ENCODE measurements at regions not wholly inside any gene's neighbourhood (a gene's known extent, or its start where the extent isn't known, plus 50 kb on each side); places are given as distances from the start of the nearest gene placed in this dataset.
A peak's percentile ranks its signal among the peaks of the same experiment; 100 is the strongest.

GRCh38 chr15:62895139-62895866 lies 147.2 kb upstream of the TPM1 start:
- Histone ChIP-seq H3K36me3 (ENCODE audit: insufficient read depth, low read length) (no peaks in the 10 kb centered on the region), H3K27ac (ENCODE audit: low read depth, low read length) (peak overlapping the region; percentile 100), H3K4me3 (ENCODE audit: low read depth, low read length) (peak overlapping the region; percentile 26; the same call in 1 of the 2 replicates), H3K4me1 (ENCODE audit: control insufficient read depth, insufficient read depth, low read length, unreplicated experiment) (peaks cover 48% of the 10 kb centered on the region), H2AFZ (ENCODE audit: low read length, unreplicated experiment) (no peak overlapping the region), H3K79me2 (ENCODE audit: control insufficient read depth, insufficient read depth, low read length, unreplicated experiment) (no peaks in the 10 kb centered on the region), H3K27me3 (ENCODE audit: insufficient read depth, low read length) (no peaks in the 10 kb centered on the region)

- H3K36me3 ChIP-seq (ENCODE audit: insufficient read depth, low read length): no peaks in the 10 kb centered on the region
- H3K4me1 ChIP-seq (ENCODE audit: control insufficient read depth, insufficient read depth, low read length, unreplicated experiment): peaks cover 54% of the 10 kb centered on the region
- peak overlapping the region; percentile 100 for H3K27ac ChIP-seq (ENCODE audit: low read depth, low read length)
- H3K79me2 ChIP-seq (ENCODE audit: control insufficient read depth, insufficient read depth, low read length, unreplicated experiment): no peaks in the 10 kb centered on the region
- H3K4me3 ChIP-seq (ENCODE audit: low read depth, low read length): peak overlapping the region; percentile 40; the same call in 1 of the 2 replicates
- H3K27me3 ChIP-seq (ENCODE audit: insufficient read depth, low read length): no peaks in the 10 kb centered on the region
- H2AFZ ChIP-seq (ENCODE audit: low read length, unreplicated experiment): no peak overlapping the region
Observed at GRCh38 chr15:62895905-62896316, 146.6 kb upstream of the TPM1 start.

GRCh38 chr15:62896380-62896866 lies 146.1 kb upstream of the TPM1 start:
- Histone ChIP-seq H2AFZ (ENCODE audit: low read length, unreplicated experiment) (peak overlapping the region; percentile 18), H3K27ac (ENCODE audit: low read depth, low read length) (peak overlapping the region; percentile 100), H3K79me2 (ENCODE audit: control insufficient read depth, insufficient read depth, low read length, unreplicated experiment) (no peaks in the 10 kb centered on the region), H3K36me3 (ENCODE audit: insufficient read depth, low read length) (no peaks in the 10 kb centered on the region), H3K4me3 (ENCODE audit: low read depth, low read length) (peak overlapping the region; percentile 40), H3K27me3 (ENCODE audit: insufficient read depth, low read length) (no peaks in the 10 kb centered on the region), H3K4me1 (ENCODE audit: control insufficient read depth, insufficient read depth, low read length, unreplicated experiment) (peaks cover 55% of the 10 kb centered on the region)

GRCh38 chr15:62896969-62897486 lies 145.5 kb upstream of the TPM1 start:
- Histone ChIP-seq H3K27me3 (ENCODE audit: insufficient read depth, low read length) (no peaks in the 10 kb centered on the region), H3K27ac (ENCODE audit: low read depth, low read length) (peak overlapping the region; percentile 100), H2AFZ (ENCODE audit: low read length, unreplicated experiment) (peak overlapping the region; percentile 6), H3K4me3 (ENCODE audit: low read depth, low read length) (peak overlapping the region; percentile 51), H3K36me3 (ENCODE audit: insufficient read depth, low read length) (no peaks in the 10 kb centered on the region), H3K4me1 (ENCODE audit: control insufficient read depth, insufficient read depth, low read length, unreplicated experiment) (peaks cover 55% of the 10 kb centered on the region), H3K79me2 (ENCODE audit: control insufficient read depth, insufficient read depth, low read length, unreplicated experiment) (no peaks in the 10 kb centered on the region)

GRCh38 chr15:62897634-62898033 lies 144.9 kb upstream of the TPM1 start:
- no peaks in the 10 kb centered on the region for H3K79me2 ChIP-seq (ENCODE audit: control insufficient read depth, insufficient read depth, low read length, unreplicated experiment)
- peak overlapping the region; percentile 100 for H3K27ac ChIP-seq (ENCODE audit: low read depth, low read length)
- H3K27me3 ChIP-seq (ENCODE audit: insufficient read depth, low read length): no peaks in the 10 kb centered on the region
- peak overlapping the region; percentile 51 for H3K4me3 ChIP-seq (ENCODE audit: low read depth, low read length)
- H2AFZ ChIP-seq (ENCODE audit: low read length, unreplicated experiment): peak overlapping the region; percentile 6
- H3K4me1 ChIP-seq (ENCODE audit: control insufficient read depth, insufficient read depth, low read length, unreplicated experiment): peaks cover 55% of the 10 kb centered on the region
- H3K36me3 ChIP-seq (ENCODE audit: insufficient read depth, low read length): no peaks in the 10 kb centered on the region

GRCh38 chr15:62899090-62899493 lies 143.5 kb upstream of the TPM1 start:
- Histone ChIP-seq H3K36me3 (ENCODE audit: insufficient read depth, low read length) (no peaks in the 10 kb centered on the region), H3K4me3 (ENCODE audit: low read depth, low read length) (no peak overlapping the region), H3K27me3 (ENCODE audit: insufficient read depth, low read length) (no peaks in the 10 kb centered on the region), H3K27ac (ENCODE audit: low read depth, low read length) (no peak overlapping the region), H3K79me2 (ENCODE audit: control insufficient read depth, insufficient read depth, low read length, unreplicated experiment) (no peaks in the 10 kb centered on the region), H3K4me1 (ENCODE audit: control insufficient read depth, insufficient read depth, low read length, unreplicated experiment) (peaks cover 50% of the 10 kb centered on the region), H2AFZ (ENCODE audit: low read length, unreplicated experiment) (no peak overlapping the region)

- Histone ChIP-seq H3K27ac (ENCODE audit: low read depth, low read length) (peak overlapping the region; percentile 67), H3K36me3 (ENCODE audit: insufficient read depth, low read length) (no peaks in the 10 kb centered on the region), H2AFZ (ENCODE audit: low read length, unreplicated experiment) (no peak overlapping the region), H3K4me1 (ENCODE audit: control insufficient read depth, insufficient read depth, low read length, unreplicated experiment) (peaks cover 39% of the 10 kb centered on the region), H3K79me2 (ENCODE audit: control insufficient read depth, insufficient read depth, low read length, unreplicated experiment) (no peaks in the 10 kb centered on the region), H3K4me3 (ENCODE audit: low read depth, low read length) (no peak overlapping the region), H3K27me3 (ENCODE audit: insufficient read depth, low read length) (no peaks in the 10 kb centered on the region)
Observed at GRCh38 chr15:62900071-62900802, 142.3 kb upstream of the TPM1 start.

- no peaks in the 10 kb centered on the region for H3K27me3 ChIP-seq (ENCODE audit: insufficient read depth, low read length)
- H3K79me2 ChIP-seq (ENCODE audit: control insufficient read depth, insufficient read depth, low read length, unreplicated experiment): no peaks in the 10 kb centered on the region
Observed at GRCh38 chr15:62901087-62901486, 141.5 kb upstream of the TPM1 start.

GRCh38 chr15:62901909-62902546 lies 140.5 kb upstream of the TPM1 start:
- H3K27me3 ChIP-seq (ENCODE audit: insufficient read depth, low read length): no peaks in the 10 kb centered on the region
- H3K4me3 ChIP-seq (ENCODE audit: low read depth, low read length): no peak overlapping the region
- H3K4me1 ChIP-seq (ENCODE audit: control insufficient read depth, insufficient read depth, low read length, unreplicated experiment): peaks cover 22% of the 10 kb centered on the region
- H3K36me3 ChIP-seq (ENCODE audit: insufficient read depth, low read length): no peaks in the 10 kb centered on the region
- no peaks in the 10 kb centered on the region for H3K79me2 ChIP-seq (ENCODE audit: control insufficient read depth, insufficient read depth, low read length, unreplicated experiment)
- no peak overlapping the region for H2AFZ ChIP-seq (ENCODE audit: low read length, unreplicated experiment)
- H3K27ac ChIP-seq (ENCODE audit: low read depth, low read length): no peak overlapping the region

More at GRCh38 chr15:62901087-62901486, 141.5 kb upstream of the TPM1 start:
- Histone ChIP-seq H3K27ac (ENCODE audit: low read depth, low read length) (no peak overlapping the region; the same call in 1 of the 2 replicates), H3K4me1 (ENCODE audit: control insufficient read depth, insufficient read depth, low read length, unreplicated experiment) (peaks cover 30% of the 10 kb centered on the region), H3K36me3 (ENCODE audit: insufficient read depth, low read length) (no peaks in the 10 kb centered on the region), H3K4me3 (ENCODE audit: low read depth, low read length) (no peak overlapping the region), H2AFZ (ENCODE audit: low read length, unreplicated experiment) (no peak overlapping the region)

- Histone ChIP-seq H3K36me3 (ENCODE audit: insufficient read depth, low read length) (no peaks in the 10 kb centered on the region), H2AFZ (ENCODE audit: low read length, unreplicated experiment) (no peak overlapping the region), H3K4me1 (ENCODE audit: control insufficient read depth, insufficient read depth, low read length, unreplicated experiment) (peaks cover 15% of the 10 kb centered on the region)
Observed at GRCh38 chr15:62902821-62903220, 139.7 kb upstream of the TPM1 start.

More at GRCh38 chr15:62902821-62903220, 139.7 kb upstream of the TPM1 start:
- Histone ChIP-seq H3K4me3 (ENCODE audit: low read depth, low read length) (no peak overlapping the region), H3K27me3 (ENCODE audit: insufficient read depth, low read length) (no peaks in the 10 kb centered on the region), H3K27ac (ENCODE audit: low read depth, low read length) (no peak overlapping the region), H3K79me2 (ENCODE audit: control insufficient read depth, insufficient read depth, low read length, unreplicated experiment) (no peaks in the 10 kb centered on the region)
